ENCODE measurements at regions not wholly inside any gene's neighbourhood (a gene's known extent, or its start where the extent isn't known, plus 50 kb on each side); places are given as distances from the start of the nearest gene placed in this dataset.
"Not testable (repeated sequence)": the region's sequence is repeated elsewhere in the genome, so short reads cannot be mapped to it uniquely, and the experiment has no call there.

DNA sequence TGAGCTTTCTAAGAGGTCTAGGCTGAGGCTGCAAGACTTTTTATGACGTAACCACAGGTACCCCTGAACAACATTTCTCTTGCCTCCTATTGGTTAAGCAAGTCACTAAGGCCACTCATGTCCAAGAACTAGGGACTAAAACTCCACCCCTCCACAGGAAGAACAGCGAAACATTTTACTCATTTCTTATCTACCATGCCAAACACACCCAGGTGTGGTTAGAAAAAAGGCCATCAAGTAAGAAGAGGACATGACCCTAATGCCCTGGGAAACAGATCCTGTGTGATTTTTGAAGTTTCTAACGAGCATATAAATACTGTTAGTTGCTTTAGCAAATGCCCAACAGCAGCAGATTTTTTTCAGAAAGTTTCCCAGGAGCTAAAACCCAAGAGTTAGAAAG lies 282.4 kb upstream of the DYNLRB2 start:
- Mint-ChIP-seq H3K4me1 (ENCODE audit: low read depth) (no peaks in the 10 kb centered on the region), H3K9me3 (ENCODE audit: insufficient read depth) (no peaks in the 10 kb centered on the region), H3K27ac (no peak overlapping the region), H3K36me3 (ENCODE audit: low read depth) (no peaks in the 10 kb centered on the region), H3K4me3 (no peak overlapping the region), H3K27me3 (ENCODE audit: low read depth) (no peaks in the 10 kb centered on the region)
- ATAC-seq (no peak), DNase-seq (no peak)
- ChIA-PET CTCF (no interaction called here), POLR2A (no interaction called here)

DNA sequence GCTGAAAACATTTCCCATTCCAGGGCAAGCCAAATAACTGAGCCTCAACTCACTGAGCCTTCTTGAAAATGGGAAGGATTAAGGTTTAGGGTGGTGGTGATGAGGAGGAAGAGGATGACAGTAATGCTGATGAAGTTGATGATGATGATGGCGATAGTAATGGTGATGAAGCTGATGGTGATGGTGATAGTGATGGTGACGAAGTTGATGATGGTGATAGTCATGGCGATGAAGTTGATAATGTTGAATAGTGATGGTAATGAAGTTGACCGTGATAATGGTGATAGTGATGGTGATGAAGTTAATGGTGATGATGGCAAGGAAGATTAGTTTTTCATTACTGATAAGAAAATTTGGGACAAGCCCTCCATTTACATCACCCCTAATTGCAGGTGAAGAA lies 285.8 kb upstream of the DYNLRB2 start:
- no peak overlapping the region for H3K27ac Mint-ChIP-seq
- ChIA-PET CTCF (no interaction called here), POLR2A (no interaction called here)
- H3K36me3 Mint-ChIP-seq (ENCODE audit: low read depth): no peaks in the 10 kb centered on the region
- no peak overlapping the region for H3K4me3 Mint-ChIP-seq
- ATAC-seq (no peak), DNase-seq (no peak)
- H3K9me3 Mint-ChIP-seq (ENCODE audit: insufficient read depth): no peaks in the 10 kb centered on the region
- H3K4me1 Mint-ChIP-seq (ENCODE audit: low read depth): no peaks in the 10 kb centered on the region
- no peaks in the 10 kb centered on the region for H3K27me3 Mint-ChIP-seq (ENCODE audit: low read depth)

DNA sequence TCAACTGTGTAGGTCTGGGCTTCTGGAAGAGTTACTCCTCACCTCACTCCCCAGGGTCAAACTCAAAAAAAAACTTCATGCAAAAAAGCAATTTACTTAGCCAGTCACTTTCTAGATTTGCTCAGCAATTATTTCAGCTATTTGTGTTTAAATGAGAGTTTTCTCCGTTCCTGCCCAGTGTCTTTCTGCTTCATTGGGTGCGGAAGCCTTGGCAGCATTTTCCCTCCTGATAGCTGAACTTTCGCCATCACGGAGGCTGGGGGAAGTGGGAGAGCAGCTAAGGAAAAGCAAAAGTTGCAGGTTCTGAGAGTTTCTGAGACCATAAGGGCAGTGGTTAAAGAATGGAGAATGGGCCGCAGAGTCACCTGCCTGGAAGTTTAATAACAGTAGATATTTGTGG lies 287.1 kb upstream of the DYNLRB2 start:
- Mint-ChIP-seq H3K27me3 (ENCODE audit: low read depth) (no peaks in the 10 kb centered on the region), H3K9me3 (ENCODE audit: insufficient read depth) (no peaks in the 10 kb centered on the region), H3K4me3 (no peak overlapping the region), H3K27ac (no peak overlapping the region), H3K36me3 (ENCODE audit: low read depth) (no peaks in the 10 kb centered on the region), H3K4me1 (ENCODE audit: low read depth) (no peaks in the 10 kb centered on the region)
- CTCF ChIA-PET: no interaction called here
- no peak for ATAC-seq
- POLR2A ChIA-PET: no interaction called here
- no peak for DNase-seq

DNA sequence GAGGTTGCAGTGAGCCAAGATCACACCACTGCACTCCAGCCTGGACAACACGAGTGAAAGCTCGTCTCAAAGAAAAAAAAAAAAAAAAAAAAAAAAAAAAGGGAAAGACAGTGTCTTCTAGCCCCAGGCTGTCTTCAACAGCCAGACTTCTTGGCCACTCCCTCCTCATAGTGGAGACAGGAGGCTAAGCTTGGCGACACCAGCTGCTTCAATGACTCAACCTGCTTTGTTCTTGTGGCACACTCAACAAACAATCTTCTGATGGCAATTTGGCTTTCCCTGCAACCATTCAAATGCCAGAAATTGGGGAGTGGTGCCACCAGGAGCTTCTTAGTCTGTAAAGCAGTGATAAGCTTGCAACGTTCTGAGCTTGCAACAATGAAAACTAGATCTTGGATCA lies 290.4 kb upstream of the DYNLRB2 start:
- ChIA-PET POLR2A (no interaction called here), CTCF (no interaction called here)
- no peaks in the 10 kb centered on the region for H3K9me3 Mint-ChIP-seq (ENCODE audit: insufficient read depth)
- H3K27ac Mint-ChIP-seq: no peak overlapping the region
- no peak for ATAC-seq
- H3K27me3 Mint-ChIP-seq (ENCODE audit: low read depth): no peaks in the 10 kb centered on the region
- DNase-seq: no peak
- no peaks in the 10 kb centered on the region for H3K36me3 Mint-ChIP-seq (ENCODE audit: low read depth)
- no peak overlapping the region for H3K4me3 Mint-ChIP-seq
- H3K4me1 Mint-ChIP-seq (ENCODE audit: low read depth): no peaks in the 10 kb centered on the region

DNA sequence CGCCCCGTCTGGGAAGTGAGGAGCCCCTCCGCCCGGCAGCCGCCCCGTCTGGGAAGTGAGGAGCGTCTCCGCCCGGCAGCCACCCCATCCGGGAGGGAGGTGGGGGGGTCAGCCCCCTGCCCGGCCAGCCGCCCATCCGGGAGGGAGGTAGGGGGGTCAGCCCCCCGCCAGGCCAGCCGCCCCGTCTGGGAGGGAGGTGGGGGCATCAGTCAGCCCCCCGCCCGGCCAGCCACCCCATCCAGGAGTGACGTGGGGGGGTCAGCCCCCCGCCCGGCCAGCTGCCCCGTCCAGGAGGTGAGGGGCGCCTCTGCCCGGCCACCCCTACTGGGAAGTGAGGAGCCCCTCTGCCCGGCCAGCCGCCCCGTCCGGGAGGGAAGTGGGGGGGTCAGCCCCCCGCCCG lies 297.5 kb upstream of the DYNLRB2 start:
- ATAC-seq; H3K27ac Mint-ChIP-seq; H3K9me3 Mint-ChIP-seq (ENCODE audit: insufficient read depth); CTCF ChIA-PET; DNase-seq; H3K36me3 Mint-ChIP-seq (ENCODE audit: low read depth); H3K4me1 Mint-ChIP-seq (ENCODE audit: low read depth); H3K4me3 Mint-ChIP-seq; POLR2A ChIA-PET; H3K27me3 Mint-ChIP-seq (ENCODE audit: low read depth): not testable (repeated sequence)

DNA sequence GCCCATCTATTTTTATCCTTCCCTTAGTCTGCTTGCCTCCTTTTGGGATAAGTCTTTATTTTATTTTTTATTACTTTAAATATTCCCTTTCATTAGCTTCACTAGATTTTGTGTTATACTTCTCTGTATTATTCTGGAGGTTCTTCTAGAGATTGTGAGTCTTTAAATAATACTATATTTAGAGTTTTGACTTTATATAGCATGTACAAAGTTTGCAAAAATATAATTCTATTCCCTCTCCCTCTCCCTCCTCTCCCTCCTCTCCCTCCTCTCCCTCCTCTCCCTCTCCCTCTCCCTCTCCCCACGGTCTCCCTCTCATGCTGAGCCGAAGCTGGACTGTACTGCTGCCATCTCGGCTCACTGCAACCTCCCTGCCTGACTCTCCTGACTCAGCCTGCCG lies 298.5 kb upstream of the DYNLRB2 start:
- H3K36me3 Mint-ChIP-seq (ENCODE audit: low read depth): not testable (repeated sequence)

DNA sequence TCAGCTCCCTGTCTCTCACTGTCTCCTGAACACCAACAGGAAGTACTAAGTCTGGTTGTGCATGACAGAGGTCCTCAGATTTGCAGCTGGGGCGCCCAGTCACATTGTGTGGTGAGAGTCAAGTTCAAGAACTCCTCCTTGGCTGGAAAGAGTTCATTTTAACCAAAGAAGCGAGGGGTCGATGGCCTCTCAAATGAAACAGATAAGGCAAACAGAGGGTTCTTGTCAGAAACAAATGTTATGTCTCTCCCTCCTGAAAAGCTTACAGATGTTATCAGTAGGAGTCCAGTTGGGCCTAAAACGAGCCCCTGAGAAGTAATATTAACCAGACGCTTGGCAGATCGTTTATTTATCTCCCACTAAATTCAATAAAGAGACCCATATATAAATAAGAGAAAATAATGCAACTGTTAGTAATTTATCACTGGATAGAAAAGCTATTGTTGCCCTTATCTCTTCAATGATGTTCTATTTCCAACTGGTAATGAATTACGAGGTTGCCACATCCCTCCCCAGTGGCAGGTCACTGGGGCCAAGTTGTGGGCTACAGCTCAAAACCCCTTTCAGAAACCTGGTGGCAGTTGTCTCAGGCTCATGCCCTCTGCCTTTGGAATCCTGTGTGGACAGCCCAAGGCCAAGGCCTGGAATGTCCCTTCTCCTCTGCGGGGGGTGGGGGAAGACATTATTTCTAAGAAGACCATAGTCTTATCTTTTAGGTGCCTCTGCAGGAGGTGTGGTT lies 307.5 kb upstream of the DYNLRB2 start:
- Mint-ChIP-seq H3K27me3 (ENCODE audit: low read depth) (no peaks in the 10 kb centered on the region), H3K4me3 (no peak overlapping the region), H3K4me1 (ENCODE audit: low read depth) (no peaks in the 10 kb centered on the region), H3K27ac (no peak overlapping the region), H3K9me3 (ENCODE audit: insufficient read depth) (no peaks in the 10 kb centered on the region), H3K36me3 (ENCODE audit: low read depth) (no peaks in the 10 kb centered on the region)
- ChIA-PET CTCF (no interaction called here), POLR2A (no interaction called here)
- ATAC-seq: no peak
- DNase-seq: no peak

More for the DNA sequence above, 298.5 kb upstream of the DYNLRB2 start:
- H3K4me3 Mint-ChIP-seq; ATAC-seq; POLR2A ChIA-PET; H3K4me1 Mint-ChIP-seq (ENCODE audit: low read depth); H3K9me3 Mint-ChIP-seq (ENCODE audit: insufficient read depth); H3K27me3 Mint-ChIP-seq (ENCODE audit: low read depth); CTCF ChIA-PET; DNase-seq; H3K27ac Mint-ChIP-seq: not testable (repeated sequence)

DNA sequence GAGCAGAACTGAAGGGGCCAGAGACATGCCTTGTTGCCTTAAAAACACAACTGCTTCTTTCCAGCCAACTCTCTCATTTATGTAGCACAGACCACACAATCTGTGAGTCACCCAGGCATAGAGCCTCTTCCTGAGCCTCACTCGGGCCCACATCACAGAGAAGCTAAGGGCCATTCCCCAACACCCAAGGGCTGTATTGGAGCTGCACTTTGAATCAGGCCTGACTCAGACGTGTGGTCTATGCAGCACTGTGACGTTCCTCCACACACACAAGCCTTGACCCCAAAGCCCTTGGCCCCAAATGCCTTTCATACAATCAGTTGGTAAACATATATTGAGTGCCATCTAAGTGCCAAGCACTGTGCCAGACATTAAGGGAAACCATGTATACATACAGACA lies 308.9 kb upstream of the DYNLRB2 start:
- CTCF ChIA-PET: no interaction called here
- Mint-ChIP-seq H3K9me3 (ENCODE audit: insufficient read depth) (no peaks in the 10 kb centered on the region), H3K27me3 (ENCODE audit: low read depth) (no peaks in the 10 kb centered on the region), H3K36me3 (ENCODE audit: low read depth) (no peaks in the 10 kb centered on the region), H3K4me3 (no peak overlapping the region), H3K4me1 (ENCODE audit: low read depth) (no peaks in the 10 kb centered on the region), H3K27ac (no peak overlapping the region)
- no peak for ATAC-seq
- DNase-seq: no peak
- POLR2A ChIA-PET: no interaction called here

DNA sequence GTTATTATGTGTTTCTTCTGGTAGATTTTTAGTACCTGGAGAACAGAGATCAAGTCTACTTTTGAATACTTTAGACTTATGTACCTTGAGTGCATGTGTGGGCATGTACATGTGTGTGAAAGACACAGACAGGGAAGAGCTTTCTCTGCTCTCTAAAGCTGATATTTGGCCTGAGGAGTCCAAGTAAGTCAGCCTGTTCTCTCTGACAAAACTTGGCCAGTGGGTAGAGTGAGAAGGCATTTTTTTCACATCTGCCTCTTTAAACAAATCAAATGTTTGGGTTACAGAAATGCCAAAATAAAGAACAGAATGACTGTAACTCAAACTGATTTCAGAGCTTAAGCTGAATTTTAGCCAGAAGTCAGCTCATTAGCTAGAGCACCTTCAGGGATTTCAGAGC lies 309.7 kb upstream of the DYNLRB2 start:
- POLR2A ChIA-PET: no interaction called here

DNA sequence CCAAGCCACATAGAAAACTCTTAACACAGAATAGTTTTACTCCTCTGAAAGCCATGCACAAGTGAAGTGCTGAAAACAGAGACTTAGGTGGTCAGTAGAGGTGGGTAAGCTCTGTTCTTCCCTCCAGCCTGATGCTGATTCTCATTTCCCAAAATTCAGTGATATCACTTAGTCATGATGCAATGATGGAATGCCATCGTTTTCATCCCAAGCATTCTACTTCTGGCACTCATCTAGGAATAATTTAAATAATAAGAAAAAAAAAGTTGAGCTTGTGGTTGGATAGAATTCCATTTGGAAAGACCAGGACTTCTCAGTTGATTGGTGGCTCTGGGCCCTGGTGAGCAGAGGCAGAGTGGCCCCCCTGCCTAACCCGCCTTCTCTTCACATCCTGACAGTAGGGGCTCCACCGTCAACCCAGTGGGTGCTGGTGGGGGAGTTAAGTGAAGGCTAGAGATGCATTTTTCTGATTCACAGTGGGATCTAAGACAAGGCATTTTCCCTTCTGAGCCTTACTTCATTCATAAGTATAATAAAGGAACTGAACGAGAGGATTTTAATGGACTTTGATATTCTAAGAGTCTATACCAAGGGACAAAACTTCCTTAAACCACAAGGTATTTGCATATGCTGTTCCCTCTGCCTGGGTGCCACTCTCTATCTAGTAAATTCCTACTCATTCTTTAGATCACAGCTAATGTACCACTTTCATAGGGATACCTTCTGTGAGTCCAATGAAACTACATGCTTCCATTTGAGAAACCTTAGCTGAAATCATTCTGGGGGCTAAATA lies 310.3 kb upstream of the DYNLRB2 start:
- Mint-ChIP-seq H3K4me3 (no peak overlapping the region), H3K27me3 (ENCODE audit: low read depth) (no peaks in the 10 kb centered on the region), H3K9me3 (ENCODE audit: insufficient read depth) (peaks cover 4% of the 10 kb centered on the region), H3K27ac (no peak overlapping the region), H3K36me3 (ENCODE audit: low read depth) (no peaks in the 10 kb centered on the region), H3K4me1 (ENCODE audit: low read depth) (no peaks in the 10 kb centered on the region)
- no peak for DNase-seq
- POLR2A ChIA-PET: no interaction called here
- CTCF ChIA-PET: no interaction called here
- ATAC-seq: no peak

More for the DNA sequence above, 309.7 kb upstream of the DYNLRB2 start:
- Mint-ChIP-seq H3K9me3 (ENCODE audit: insufficient read depth) (peaks cover 2% of the 10 kb centered on the region), H3K4me1 (ENCODE audit: low read depth) (no peaks in the 10 kb centered on the region), H3K4me3 (no peak overlapping the region), H3K27ac (no peak overlapping the region), H3K27me3 (ENCODE audit: low read depth) (no peaks in the 10 kb centered on the region), H3K36me3 (ENCODE audit: low read depth) (no peaks in the 10 kb centered on the region)
- ATAC-seq (no peak), DNase-seq (no peak)
- CTCF ChIA-PET: no interaction called here

DNA sequence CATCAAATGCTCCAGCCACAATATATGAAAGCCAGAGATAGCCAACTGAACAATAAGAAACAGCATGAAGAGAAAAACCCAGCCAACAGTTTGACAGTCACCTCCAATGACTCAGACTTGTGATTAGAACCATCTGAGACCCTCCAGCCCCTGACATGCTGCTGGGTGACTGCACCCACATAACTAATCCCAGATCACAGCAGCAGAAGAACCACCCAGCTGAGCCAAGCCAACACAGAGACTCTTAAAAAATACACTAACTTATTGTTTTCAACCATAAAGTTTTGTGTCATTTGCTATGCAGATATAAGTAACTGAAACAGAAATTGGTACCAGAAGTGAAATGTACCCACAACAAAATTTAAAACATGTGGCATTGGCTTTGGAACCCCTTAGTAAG lies 314.3 kb upstream of the DYNLRB2 start:
- H3K36me3 Mint-ChIP-seq (ENCODE audit: low read depth): no peaks in the 10 kb centered on the region
- no peaks in the 10 kb centered on the region for H3K4me1 Mint-ChIP-seq (ENCODE audit: low read depth)
- H3K4me3 Mint-ChIP-seq: no peak overlapping the region
- ATAC-seq (no peak), DNase-seq (no peak)
- ChIA-PET CTCF (no interaction called here), POLR2A (no interaction called here)
- H3K27me3 Mint-ChIP-seq (ENCODE audit: low read depth): no peaks in the 10 kb centered on the region
- H3K9me3 Mint-ChIP-seq (ENCODE audit: insufficient read depth): peaks cover 4% of the 10 kb centered on the region
- no peak overlapping the region for H3K27ac Mint-ChIP-seq

DNA sequence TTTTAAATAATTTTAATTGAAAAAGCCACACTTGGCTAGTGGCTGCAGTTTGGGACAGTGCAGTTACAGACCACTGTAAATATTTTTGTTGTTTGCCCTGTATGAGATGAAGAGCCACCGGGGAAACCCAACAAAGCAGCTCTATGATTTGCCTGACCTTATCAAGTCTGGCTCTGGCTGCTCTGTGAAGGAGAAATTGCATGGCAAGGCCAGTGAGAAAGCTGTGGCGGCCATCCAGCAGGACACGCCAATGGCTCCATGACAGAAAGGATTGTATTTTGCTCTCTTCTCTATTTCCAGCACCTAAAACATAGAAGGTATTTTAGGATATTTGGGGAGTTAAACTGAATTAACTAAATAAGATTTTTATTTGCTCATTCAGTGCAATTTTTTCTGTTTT lies 330.0 kb upstream of the DYNLRB2 start:
- no peak overlapping the region for H3K27ac Mint-ChIP-seq
- DNase-seq (no peak), ATAC-seq (no peak)
- ChIA-PET POLR2A (no interaction called here), CTCF (no interaction called here)
- no peaks in the 10 kb centered on the region for H3K36me3 Mint-ChIP-seq (ENCODE audit: low read depth)
- no peaks in the 10 kb centered on the region for H3K4me1 Mint-ChIP-seq (ENCODE audit: low read depth)
- no peak overlapping the region for H3K4me3 Mint-ChIP-seq
- no peaks in the 10 kb centered on the region for H3K9me3 Mint-ChIP-seq (ENCODE audit: insufficient read depth)
- H3K27me3 Mint-ChIP-seq (ENCODE audit: low read depth): no peaks in the 10 kb centered on the region

DNA sequence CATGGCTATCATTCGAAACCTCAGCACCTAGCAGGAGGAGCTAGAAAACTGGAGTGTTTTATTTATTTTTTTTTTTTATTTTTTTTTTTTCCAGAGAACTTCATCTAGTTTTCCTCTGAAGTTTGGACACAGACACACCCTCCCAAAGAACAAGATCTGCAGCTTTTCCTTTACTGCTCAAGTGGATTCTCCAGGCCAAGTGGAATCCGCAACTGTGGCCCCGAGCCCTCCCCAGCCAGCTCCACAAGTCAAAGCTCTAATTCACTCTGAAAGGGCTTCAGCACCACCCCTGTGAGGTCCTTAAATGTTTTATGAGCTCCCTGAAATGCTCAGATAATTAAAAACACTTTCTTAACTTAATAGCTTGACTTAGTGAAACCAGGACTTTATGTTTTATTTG lies 332.1 kb upstream of the DYNLRB2 start:
- ChIA-PET CTCF (no interaction called here), POLR2A (no interaction called here)
- DNase-seq (no peak), ATAC-seq (no peak)
- Mint-ChIP-seq H3K27me3 (ENCODE audit: low read depth) (no peaks in the 10 kb centered on the region), H3K4me1 (ENCODE audit: low read depth) (no peaks in the 10 kb centered on the region), H3K36me3 (ENCODE audit: low read depth) (no peaks in the 10 kb centered on the region), H3K9me3 (ENCODE audit: insufficient read depth) (no peaks in the 10 kb centered on the region), H3K27ac (no peak overlapping the region), H3K4me3 (no peak overlapping the region)
